HEK293T (cell line): ENCODE measurements at regions not wholly inside any gene's neighbourhood (a gene's known extent, or its start where the extent isn't known, plus 50 kb on each side); places are given as distances from the start of the nearest gene placed in this dataset.
"Not testable (repeated sequence)": the region's sequence is repeated elsewhere in the genome, so short reads cannot be mapped to it uniquely, and the experiment has no call there.

Source experiments
- ARNT ChIP-seq: fragments of 450-650 bp; IDR thresholded peaks from 2 replicates; pipeline ENCODE4 v1.6.1; 2017; ENCODE audit warnings: mild to moderate bottlenecking
- BHLHE40 ChIP-seq: fragments of 450-650 bp; IDR thresholded peaks from 2 replicates; pipeline ENCODE4 v1.6.1; 2016; ENCODE audit warnings: mild to moderate bottlenecking, moderate library complexity, borderline replicate concordance
- FOXA1 ChIP-seq: fragments of 450-650 bp; IDR thresholded peaks from 2 replicates; pipeline ENCODE4 v1.6.1; 2016; ENCODE audit warnings: mild to moderate bottlenecking
- FOXM1 ChIP-seq: fragments of 450-650 bp; IDR thresholded peaks from 2 replicates; pipeline ENCODE4 v1.6.1; 2017; ENCODE audit warnings: mild to moderate bottlenecking, borderline replicate concordance
- L3MBTL2 ChIP-seq: fragments of 450-650 bp; conservative IDR thresholded peaks from 2 replicates; pipeline ENCODE4 v1.6.1; 2016; ENCODE audit warnings: mild to moderate bottlenecking
- SP1 ChIP-seq: fragments of 450-650 bp; IDR thresholded peaks from 2 replicates; pipeline ENCODE4 v1.6.1; 2017
- SUZ12 ChIP-seq: fragments of 450-650 bp; IDR thresholded peaks from 2 replicates; pipeline ENCODE4 v1.6.1; 2016; ENCODE audit warnings: mild to moderate bottlenecking
- ZNF384 ChIP-seq: fragments of 450-650 bp; IDR thresholded peaks from 2 replicates; pipeline ENCODE4 v1.6.1; 2016

GRCh38 chr2:111606632-111607031 is 277.4 kb downstream of the ANAPC1 start:
- not testable (repeated sequence) for TF ChIP-seq SP1, FOXA1, BHLHE40, ZNF384, L3MBTL2, SUZ12, FOXM1, ARNT
